ENCODE measurements at regions not wholly inside any gene's neighbourhood (a gene's known extent, or its start where the extent isn't known, plus 50 kb on each side); places are given as distances from the start of the nearest gene placed in this dataset.
"Not testable (repeated sequence)": the region's sequence is repeated elsewhere in the genome, so short reads cannot be mapped to it uniquely, and the experiment has no call there.

GRCh38 chr17:52895272-52895671, 736.8 kb upstream of the CA10 start:
- no peak for DNase-seq (ENCODE audit: low spot score)

- no peak for DNase-seq (ENCODE audit: low spot score)
Observed at GRCh38 chr17:52892334-52892733, 733.8 kb upstream of the CA10 start.

- DNase-seq (ENCODE audit: low spot score): no peak
Observed at GRCh38 chr17:52885882-52886281, 727.4 kb upstream of the CA10 start.

GRCh38 chr17:52883907-52884491, 725.5 kb upstream of the CA10 start:
- not testable (repeated sequence) for DNase-seq (ENCODE audit: low spot score)

- not testable (repeated sequence) for DNase-seq (ENCODE audit: low spot score)
Observed at GRCh38 chr17:52846767-52847166, 688.3 kb upstream of the CA10 start.

GRCh38 chr17:52841971-52842370, 683.5 kb upstream of the CA10 start:
- no peak for DNase-seq (ENCODE audit: low spot score)

- no peak for DNase-seq (ENCODE audit: low spot score)
Observed at GRCh38 chr17:52837492-52837891, 679.0 kb upstream of the CA10 start.

GRCh38 chr17:52831536-52831935, 673.0 kb upstream of the CA10 start:
- no peak for DNase-seq (ENCODE audit: low spot score)

- no peak for DNase-seq (ENCODE audit: low spot score)
Observed at GRCh38 chr17:52828621-52829020, 670.1 kb upstream of the CA10 start.

- DNase-seq (ENCODE audit: low spot score): no peak
Observed at GRCh38 chr17:52827526-52827925, 669.0 kb upstream of the CA10 start.

GRCh38 chr17:52824542-52824941, 666.0 kb upstream of the CA10 start:
- no peak for DNase-seq (ENCODE audit: low spot score)

GRCh38 chr17:52823155-52823554, 664.6 kb upstream of the CA10 start:
- DNase-seq (ENCODE audit: low spot score): no peak

- no peak for DNase-seq (ENCODE audit: low spot score)
Observed at GRCh38 chr17:52790359-52790955, 631.9 kb upstream of the CA10 start.

GRCh38 chr17:52789829-52790228, 631.3 kb upstream of the CA10 start:
- DNase-seq (ENCODE audit: low spot score): no peak

- no peak for DNase-seq (ENCODE audit: low spot score)
Observed at GRCh38 chr17:52776234-52776633, 617.7 kb upstream of the CA10 start.

- peak; percentile 7 for DNase-seq (ENCODE audit: low spot score)
Observed at GRCh38 chr17:52762794-52763167, 604.3 kb upstream of the CA10 start.

GRCh38 chr17:52762147-52762793, 603.8 kb upstream of the CA10 start:
- DNase-seq (ENCODE audit: low spot score): no peak

GRCh38 chr17:52759864-52760263, 601.4 kb upstream of the CA10 start:
- no peak for DNase-seq (ENCODE audit: low spot score)

GRCh38 chr17:52758481-52758880, 600.0 kb upstream of the CA10 start:
- no peak for DNase-seq (ENCODE audit: low spot score)

GRCh38 chr17:52756746-52757145, 598.2 kb upstream of the CA10 start:
- no peak for DNase-seq (ENCODE audit: low spot score)

GRCh38 chr17:52754838-52755237, 596.3 kb upstream of the CA10 start:
- no peak for DNase-seq (ENCODE audit: low spot score)

- no peak for DNase-seq (ENCODE audit: low spot score)
Observed at GRCh38 chr17:52751051-52751450, 592.5 kb upstream of the CA10 start.

- DNase-seq (ENCODE audit: low spot score): no peak
Observed at GRCh38 chr17:52744179-52744578, 585.7 kb upstream of the CA10 start.

GRCh38 chr17:52740006-52740405, 581.5 kb upstream of the CA10 start:
- DNase-seq (ENCODE audit: low spot score): no peak

Measured in iPS-NIHi11 (cell line).